GM12892 (cell line): ENCODE measurements at regions not wholly inside any gene's neighbourhood (a gene's known extent, or its start where the extent isn't known, plus 50 kb on each side); places are given as distances from the start of the nearest gene placed in this dataset.

ENCODE experiments used
- DNase-seq: peaks from one replicate; pipeline ENCODE4 v3.0.0; 2011; ENCODE audit not compliant: insufficient read length
- FAIRE-seq: peaks from 2 replicates; lab custom pipeline; 2011; peaks lifted over from hg19 to GRCh38; lab: Jason Lieb, UNC
- POLR2A ChIP-seq: IDR thresholded peaks from 2 replicates; pipeline ENCODE4 v1.6.1; 2011; ENCODE audit warnings: low read depth, low read length, control low read depth
- POLR2AphosphoS5 ChIP-seq: IDR thresholded peaks from 2 replicates; pipeline ENCODE4 v1.6.1; 2011; ENCODE audit warnings: low read depth, low read length, control low read depth
- TAF1 ChIP-seq: IDR thresholded peaks from 2 replicates; pipeline ENCODE4 v1.6.1; 2011; ENCODE audit warnings: low read depth, mild to moderate bottlenecking, control low read depth, low read length, borderline replicate concordance

DNA sequence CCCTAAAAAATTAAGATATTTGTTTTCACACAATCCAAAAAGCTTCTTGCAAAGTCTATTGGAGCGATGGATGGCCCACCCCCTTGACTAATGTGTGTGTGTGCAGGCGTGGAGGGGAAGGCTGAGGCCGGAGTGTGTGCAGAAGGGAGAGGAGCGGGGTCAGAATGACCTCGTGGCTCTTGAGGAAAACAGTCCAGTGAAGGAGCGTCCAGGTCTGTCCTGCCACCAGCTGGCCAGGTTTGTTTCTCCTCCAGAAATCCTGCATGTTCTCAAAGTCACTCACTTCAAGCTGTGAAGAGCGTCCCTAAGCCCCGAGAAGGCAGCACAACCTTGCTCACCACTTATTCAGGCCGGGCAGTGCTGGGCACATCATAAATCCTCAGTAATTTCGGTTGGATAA is 69.5 kb upstream of the SSX2IP start:
- TF ChIP-seq TAF1 (no peak), POLR2A (no peak), POLR2AphosphoS5 (no peak)
- DNase-seq (no peak), FAIRE-seq (no peak)

DNA sequence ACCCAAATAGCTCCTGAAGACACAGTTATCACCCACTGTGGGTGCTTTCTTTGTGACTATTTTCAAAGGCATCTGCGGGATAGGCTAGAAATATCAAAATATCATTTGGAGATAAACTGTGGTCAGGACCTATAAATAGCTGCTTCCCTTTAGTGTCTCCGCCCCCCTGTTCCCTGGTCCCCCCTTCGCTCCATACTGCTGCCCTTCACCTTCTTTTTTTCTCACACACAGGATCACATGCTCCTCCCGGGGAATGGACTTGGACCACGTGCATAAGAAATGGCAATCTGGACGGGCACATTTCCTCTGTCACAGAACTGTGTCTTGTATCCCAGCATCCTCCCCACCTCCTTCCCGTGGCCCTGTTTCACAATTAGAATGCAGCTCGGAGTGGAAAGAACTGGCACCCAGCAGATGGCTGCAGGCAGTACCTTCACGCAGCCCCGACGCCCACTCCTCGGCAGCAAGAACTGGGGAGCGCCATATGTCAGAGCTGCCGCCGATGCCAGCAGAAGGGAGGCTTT is 68.8 kb upstream of the SSX2IP start:
- DNase-seq (no peak), FAIRE-seq (no peak)

DNA sequence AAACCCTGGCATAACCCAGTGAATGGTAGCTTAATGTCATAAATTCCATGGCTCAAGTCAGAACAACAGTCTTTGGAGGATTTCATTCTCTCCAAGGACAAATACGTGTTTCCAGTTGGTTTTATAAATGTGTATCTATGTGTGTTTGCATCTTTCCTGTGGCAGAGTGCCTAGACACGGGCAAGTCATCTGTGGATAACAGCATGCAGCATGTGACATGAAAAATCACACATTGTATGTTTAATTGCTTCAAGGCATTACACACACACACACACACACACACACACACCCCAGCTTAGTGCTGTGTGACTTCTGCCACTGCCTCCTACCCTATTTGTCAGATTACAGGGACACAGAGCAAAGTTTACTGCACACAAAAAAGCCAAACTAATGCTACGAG is 68.2 kb upstream of the SSX2IP start:
- FAIRE-seq: no peak

More for the DNA sequence above, 68.8 kb upstream of the SSX2IP start:
- no peak for TF ChIP-seq POLR2A
- TF ChIP-seq POLR2AphosphoS5: no peak
- no peak for TF ChIP-seq TAF1

DNA sequence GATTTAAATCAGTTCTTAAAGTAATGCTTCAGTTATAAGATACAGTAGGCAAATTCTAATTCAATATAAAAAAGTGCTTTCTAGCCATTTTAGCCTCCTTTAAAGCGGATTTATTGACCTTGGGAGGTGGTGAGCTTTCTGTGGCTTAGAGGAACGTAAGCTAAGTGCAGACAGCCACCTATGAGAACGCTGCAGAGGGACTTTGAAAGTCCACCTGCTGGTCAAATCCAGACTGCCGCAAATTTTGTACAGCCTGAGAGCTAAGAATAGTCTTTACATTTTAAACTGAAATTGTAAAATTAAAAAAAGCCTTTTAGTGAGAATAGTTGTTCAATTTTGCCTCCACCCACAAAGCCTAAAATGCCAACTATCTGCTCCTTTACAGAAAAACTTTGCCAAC is 67.0 kb upstream of the SSX2IP start:
- DNase-seq: no peak
- FAIRE-seq: no peak
- TF ChIP-seq POLR2AphosphoS5: no peak

More for the DNA sequence above, 68.2 kb upstream of the SSX2IP start:
- no peak for TF ChIP-seq POLR2AphosphoS5
- TF ChIP-seq POLR2A: no peak
- no peak for TF ChIP-seq TAF1
- no peak for DNase-seq

DNA sequence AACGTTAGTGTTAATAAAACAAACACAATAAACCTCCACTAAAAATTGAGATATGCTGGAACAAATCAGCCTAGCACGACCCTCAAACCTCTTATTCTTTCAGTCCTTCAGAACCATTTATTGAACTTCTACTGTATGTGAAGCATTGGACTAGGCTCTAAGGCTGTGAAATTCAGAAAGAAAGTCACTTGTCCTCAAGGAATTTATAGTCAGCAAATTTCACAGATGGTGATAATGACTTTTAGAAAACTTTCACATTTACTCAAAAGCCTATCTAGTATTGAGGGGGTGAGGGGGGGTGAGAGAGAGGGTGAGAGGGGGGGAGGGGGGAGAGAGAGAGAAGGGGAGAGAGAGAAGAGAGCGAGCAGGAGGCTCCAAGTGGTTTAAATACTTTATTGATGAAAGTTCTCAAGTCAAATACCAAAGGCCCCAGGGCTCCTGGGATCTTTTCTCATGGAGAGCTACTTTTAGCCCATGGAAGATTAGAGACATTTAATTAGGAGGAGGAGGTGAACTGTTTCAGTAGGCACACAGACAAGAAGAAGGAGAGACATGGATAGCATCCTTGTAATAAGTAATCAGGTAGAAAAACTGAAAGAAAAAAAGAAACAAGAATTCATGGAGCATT is 66.3 kb upstream of the SSX2IP start:
- TF ChIP-seq POLR2A: no peak
- TF ChIP-seq POLR2AphosphoS5: no peak
- no peak for TF ChIP-seq TAF1
- DNase-seq (no peak), FAIRE-seq (no peak)

DNA sequence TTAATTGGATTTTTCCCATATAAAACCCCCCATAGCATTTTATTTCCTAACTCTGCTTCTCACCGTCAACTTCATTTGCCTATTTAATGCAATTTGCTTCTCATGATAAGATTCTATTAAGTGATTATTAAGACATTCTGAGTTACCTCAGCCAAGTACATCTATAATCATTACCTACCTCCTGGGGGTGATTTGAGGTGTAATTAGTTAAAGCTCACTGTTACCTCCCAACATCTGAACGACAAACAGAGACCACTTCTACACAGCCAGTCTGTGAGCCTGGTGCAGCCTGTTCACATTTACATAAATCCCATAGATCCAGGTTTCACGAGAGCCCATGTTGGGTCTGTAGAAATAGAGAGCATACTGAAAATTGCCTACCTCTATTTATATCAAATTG is 65.7 kb upstream of the SSX2IP start:
- FAIRE-seq (no peak), DNase-seq (no peak)
- TF ChIP-seq POLR2A: no peak
- TF ChIP-seq POLR2AphosphoS5: no peak
- no peak for TF ChIP-seq TAF1

DNA sequence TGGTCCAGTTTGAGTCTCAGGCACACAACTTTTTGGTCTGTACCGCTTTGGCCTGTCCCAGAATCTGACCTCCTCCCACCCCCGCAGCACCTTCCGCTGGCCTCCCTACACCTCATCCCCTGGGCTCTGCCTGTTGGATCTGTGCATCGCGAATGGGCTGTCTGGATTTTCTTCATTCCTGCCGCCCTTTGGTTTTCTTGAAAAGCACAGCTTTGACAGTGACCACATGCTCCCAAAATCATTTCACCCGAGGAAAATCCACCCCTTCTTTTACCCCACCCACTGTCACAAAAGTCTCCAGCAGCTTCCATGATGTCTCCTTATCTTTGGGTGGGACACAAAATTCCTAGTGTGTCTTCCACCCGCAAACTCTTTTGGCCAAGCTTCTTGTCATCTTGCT is 65.0 kb upstream of the SSX2IP start:
- TF ChIP-seq POLR2A (no peak), TAF1 (no peak), POLR2AphosphoS5 (no peak)
- DNase-seq (no peak), FAIRE-seq (no peak)

DNA sequence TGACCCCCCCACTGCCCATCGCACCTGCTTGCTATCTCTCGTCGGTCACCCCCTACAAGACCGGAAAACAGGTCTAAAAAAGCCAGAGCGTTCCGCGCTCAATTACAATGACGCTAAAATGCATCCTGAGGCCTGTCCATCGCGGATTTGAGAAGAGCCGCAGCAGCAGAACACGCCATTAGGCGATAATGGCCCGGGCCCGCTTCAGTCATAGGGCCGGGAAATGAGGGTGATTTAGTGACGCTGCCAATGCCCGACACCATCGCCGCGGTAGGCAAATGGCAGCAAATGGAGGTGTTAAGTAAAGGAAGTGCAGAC is 64.1 kb upstream of the SSX2IP start:
- TF ChIP-seq POLR2A: no peak
- no peak for TF ChIP-seq TAF1
- no peak for TF ChIP-seq POLR2AphosphoS5
- FAIRE-seq (no peak), DNase-seq (no peak)

DNA sequence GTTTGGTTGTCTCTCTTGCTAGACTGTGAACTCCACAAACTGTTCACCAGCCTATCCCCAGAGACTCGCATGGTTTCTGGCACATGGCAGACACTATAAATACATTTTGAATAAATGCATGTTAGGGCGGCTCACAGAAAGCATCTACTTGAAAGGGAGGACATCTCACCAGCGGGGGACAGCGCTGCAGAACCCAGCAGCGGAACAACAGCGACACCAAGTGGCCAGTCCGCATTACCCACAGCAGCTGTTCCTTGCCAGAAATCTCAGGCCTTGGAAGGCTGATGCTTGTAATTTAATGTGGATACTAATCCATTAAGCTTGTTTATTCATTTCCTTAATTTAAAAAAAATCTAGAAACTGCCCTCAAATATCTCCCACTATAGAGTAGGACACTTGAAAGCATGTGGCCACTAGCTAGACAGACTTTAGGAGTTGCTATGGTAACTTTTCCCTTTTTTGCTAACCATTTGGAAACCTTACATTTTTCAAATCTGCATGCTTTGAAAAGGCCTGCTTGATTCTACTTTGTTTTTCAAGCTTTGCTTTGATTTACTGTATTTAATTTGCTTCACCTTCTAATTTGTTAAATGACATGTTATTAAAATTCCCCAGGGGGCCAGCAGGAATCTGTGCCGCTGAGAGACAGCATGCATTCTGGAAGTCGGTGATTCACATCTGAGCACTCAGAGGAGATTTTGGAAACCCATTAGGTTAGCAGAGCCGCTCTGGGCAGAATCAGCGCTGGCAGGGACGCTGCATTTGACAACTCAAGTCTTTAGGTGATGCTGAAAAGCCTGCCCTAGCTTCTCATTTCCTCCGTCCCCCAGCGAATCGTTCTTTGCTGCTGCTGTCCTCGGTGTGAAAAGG is 63.5 kb upstream of the SSX2IP start:
- DNase-seq: peak; percentile 39
- FAIRE-seq: peak; percentile 87
- no peak for TF ChIP-seq POLR2A
- TF ChIP-seq TAF1: no peak
- no peak for TF ChIP-seq POLR2AphosphoS5

DNA sequence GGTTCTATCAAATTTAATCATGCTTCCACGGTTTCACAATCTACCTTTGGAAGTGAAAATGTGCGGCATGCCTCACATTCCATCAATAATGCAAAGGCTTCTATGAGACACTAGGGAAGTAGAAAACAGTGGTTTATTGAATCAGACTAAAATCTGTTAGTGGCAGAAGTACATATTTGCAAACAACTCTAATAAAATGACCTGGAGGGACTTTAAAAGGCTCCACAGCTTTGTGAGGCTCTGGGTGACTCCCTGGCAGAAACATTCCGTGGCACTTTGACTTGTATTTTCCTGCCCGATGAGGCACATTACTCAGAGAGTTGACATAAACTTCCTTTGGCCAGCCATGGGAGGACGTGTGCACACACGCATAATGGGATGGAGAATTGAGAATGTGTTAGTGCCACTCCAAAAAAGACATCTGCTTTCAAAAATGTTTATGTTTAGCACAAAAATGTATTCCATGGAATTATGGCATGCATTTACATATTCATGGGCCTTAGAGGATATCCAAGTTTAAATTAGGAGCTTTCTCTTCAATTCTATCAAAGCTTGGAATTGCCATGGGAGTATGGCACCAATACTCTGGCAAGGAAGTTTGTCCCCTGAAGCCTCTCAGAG is 60.0 kb upstream of the SSX2IP start:
- FAIRE-seq: no peak
- no peak for DNase-seq
- no peak for TF ChIP-seq POLR2A
- no peak for TF ChIP-seq TAF1
- TF ChIP-seq POLR2AphosphoS5: no peak

DNA sequence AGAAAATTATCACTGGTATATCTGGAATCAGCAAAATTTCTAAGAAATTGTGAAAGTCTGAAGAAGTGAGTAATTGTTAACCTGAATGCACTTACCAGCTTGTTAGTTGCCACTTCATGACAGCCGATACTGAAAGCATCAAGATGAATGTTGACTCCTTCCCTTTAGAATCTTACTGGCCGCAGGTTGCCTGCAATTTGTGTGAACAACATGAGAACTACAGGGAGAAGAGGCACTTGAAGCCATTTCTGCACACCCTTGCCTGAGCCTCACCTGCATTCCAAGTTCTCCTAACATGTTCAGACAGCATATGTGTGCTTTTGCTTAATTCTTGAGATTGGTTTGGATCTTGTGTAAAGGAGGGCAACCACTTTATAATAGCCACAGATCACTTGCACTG is 59.2 kb upstream of the SSX2IP start:
- no peak for FAIRE-seq
- no peak for DNase-seq
- TF ChIP-seq POLR2A (no peak), TAF1 (no peak), POLR2AphosphoS5 (no peak)

DNA sequence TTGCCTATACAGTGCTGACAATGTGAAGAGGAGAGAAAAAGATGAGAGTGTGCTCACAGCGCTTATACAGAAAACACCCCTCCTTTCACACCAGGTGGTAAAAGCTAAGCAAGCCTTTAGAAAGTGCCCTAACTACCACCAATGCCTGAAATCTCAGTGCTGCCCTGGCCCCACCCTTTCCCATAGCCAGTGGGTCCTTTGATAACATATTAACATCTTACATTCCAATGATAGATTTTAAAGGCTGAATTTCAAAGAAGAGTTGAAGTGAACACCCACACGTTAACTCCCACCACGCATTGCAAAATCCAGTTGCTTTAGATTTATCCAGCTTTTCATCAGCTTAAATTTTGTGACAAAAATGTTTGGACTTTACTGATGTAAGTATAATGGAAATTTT is 58.1 kb upstream of the SSX2IP start:
- TF ChIP-seq POLR2A (no peak), TAF1 (no peak), POLR2AphosphoS5 (no peak)
- DNase-seq: no peak
- no peak for FAIRE-seq
